Activated CD8-positive, alpha-beta memory T cell treated with anti-CD3 and anti-CD28 coated beads for 36 hours (primary cell): ENCODE measurements at regions not wholly inside any gene's neighbourhood (a gene's known extent, or its start where the extent isn't known, plus 50 kb on each side); places are given as distances from the start of the nearest gene placed in this dataset.
"Not testable (repeated sequence)": the region's sequence is repeated elsewhere in the genome, so short reads cannot be mapped to it uniquely, and the experiment has no call there.

Source experiments
- CTCF ChIA-PET: fragments of 350-600 bp; sonication (Branson Sonifier 250); formaldehyde crosslinking; loops from one replicate; lab custom pipeline; 2021; ENCODE audit warnings: antibody characterized with exemption; lab: Charles Lee
- POLR2A ChIA-PET: fragments of 350-600 bp; sonication (Branson Sonifier 250); formaldehyde crosslinking; loops from one replicate; lab custom pipeline; 2021; ENCODE audit warnings: antibody characterized with exemption; lab: Charles Lee

DNA sequence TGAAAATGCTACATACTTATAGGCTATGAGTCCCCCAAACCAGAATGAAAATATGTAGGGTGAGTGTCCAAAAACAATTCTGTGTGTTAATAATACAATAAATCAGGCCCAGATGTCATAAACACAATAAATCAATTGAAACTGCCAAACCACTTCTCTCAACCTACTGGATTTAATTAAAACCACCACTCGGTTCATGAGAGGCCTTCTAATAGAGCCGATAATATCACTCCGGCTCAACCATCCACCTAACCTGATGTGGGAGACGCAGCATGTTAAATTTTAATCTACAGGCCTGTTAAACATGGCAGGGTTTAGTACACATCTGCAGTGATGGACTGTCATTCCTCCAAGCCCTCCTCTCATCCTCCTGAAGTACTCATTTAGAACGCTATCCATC, 734.5 kb upstream of the ZNF608 start:
- CTCF ChIA-PET: interaction anchor here (0.6 kb wide), 1 partner anchor 900 kb away, joined by 3 read pairs; no protein-coding TSS in a partner anchor

DNA sequence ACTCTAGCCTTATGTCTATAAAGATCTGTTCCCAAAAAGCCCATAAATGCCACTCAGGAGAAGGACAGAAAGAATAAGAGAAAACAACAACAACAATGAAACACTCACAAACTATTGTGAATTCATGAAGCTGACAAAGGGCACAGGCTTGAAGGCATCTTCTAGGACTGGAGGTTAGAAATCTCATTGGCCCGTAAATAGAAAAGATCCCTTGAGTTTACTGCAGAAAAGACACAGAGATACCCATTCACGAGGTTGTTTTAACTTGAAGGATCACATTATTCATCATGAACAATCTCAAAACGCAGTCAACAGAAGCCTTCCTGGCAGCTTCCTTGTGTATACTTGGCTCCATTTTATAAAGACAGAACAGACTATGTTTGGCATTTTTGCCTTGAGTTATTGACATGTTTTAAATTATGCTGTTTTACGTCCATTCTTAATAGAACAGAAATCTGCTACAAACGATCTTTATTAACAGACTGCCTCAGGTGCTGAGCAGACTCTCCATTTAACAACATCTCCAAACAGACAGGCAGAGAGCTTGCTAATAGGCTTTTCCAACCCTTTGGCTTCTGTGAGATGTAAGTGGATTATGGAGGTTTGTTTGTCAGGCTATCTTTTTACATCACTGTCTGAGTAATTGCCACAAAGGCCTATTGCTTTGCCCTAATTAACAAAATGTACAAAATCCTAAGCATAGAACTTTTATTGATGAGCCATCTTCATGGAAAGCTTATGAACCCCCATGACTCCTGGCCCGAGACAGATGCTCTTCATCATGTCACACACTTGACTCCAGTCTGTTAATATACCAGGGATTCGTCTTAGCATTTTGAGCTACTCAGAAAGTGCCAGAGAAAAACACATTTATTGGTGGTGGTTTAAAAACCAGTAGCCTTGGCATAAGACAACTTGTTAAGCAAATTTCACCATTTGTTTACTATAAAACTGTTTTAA, 735.3 kb upstream of the ZNF608 start:
- ChIA-PET CTCF (interaction anchor here (0.6 kb wide), 1 partner anchor 901 kb away, joined by 3 read pairs; no protein-coding TSS in a partner anchor), POLR2A (no interaction called here)

More for the DNA sequence above, 734.5 kb upstream of the ZNF608 start:
- POLR2A ChIA-PET: no interaction called here

DNA sequence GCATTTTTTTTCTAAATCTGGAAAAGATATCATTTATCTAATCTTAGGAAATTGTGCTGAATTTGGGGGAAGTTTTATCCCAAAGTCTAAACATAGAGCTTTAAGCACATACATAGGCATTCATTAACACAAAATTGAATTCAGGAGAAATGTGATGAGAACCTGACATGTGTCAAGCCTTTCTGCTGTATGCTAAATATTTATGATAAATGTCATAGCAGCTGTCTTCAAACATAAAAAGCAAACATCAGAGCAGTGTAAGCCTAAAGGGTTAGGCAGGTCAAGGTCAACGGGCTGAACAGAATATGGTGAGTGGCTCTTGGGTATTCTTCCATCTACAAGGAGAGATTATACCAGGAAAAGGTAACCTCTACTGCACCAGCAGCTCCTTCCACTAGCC, 737.2 kb upstream of the ZNF608 start:
- ChIA-PET POLR2A (no interaction called here), CTCF (no interaction called here)

DNA sequence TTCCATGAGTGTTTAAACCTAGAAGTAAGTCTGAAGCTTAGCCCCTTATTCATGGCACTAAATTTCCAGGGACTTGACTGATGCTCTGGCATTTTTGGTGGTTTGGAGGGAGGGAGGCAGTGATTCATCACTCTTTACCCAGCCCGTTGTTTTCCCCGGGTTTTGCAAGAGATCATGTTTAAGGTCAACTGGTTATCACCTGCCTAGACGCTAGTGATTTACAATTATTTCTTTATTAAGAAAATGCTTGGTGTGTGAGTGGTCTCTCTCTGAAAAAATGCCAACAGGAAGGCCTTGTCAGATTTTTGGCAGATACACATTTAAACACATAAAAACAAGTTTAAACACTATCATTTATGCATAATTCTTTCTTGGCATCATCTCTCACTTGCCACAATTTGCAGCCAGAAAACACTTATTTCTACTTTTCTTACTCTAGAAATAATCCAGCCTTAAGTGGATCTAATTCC, 737.9 kb upstream of the ZNF608 start:
- ChIA-PET POLR2A (no interaction called here), CTCF (no interaction called here)

DNA sequence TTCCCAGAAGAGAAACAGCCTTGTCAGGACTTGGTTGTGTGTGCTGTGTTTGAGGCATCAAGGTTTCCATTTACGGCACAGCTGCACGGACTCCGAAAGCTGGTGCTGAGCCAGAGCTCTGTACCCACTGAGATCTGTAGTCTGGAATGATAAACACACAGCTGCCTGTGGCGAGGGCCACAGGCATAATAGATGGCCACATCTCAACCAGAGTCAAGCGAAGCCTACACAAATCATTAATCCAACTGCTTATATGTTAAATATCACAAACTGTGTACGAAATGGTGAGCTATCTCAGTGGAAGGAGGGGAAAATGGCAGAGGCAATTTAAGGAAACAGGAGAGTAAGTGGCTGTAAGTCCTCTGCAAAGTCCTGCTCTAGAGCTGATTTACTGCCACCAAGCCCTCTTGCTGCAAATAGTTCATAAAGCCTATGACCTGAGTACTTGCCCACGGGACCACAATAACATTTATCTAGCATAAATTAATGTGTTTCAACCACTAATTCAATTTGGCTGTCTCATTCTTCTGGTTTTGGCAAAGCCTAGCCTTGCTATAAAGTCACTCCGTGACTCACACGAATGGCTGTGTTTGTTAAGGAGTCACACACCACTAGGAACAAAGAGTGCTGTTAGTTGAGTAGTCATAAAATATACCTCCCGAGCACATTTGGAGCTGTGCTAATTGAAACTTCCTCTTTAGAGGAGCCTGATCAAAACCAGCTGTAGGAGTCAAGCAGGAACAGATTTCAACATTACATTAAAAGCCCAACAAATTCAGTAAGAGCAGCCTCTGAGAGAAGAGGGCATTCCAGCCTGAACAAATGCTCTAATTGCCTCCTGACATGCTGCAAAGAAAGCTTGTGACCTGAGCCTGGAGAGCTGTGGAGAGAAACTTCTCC, 738.6 kb upstream of the ZNF608 start:
- CTCF ChIA-PET: no interaction called here
- POLR2A ChIA-PET: no interaction called here

DNA sequence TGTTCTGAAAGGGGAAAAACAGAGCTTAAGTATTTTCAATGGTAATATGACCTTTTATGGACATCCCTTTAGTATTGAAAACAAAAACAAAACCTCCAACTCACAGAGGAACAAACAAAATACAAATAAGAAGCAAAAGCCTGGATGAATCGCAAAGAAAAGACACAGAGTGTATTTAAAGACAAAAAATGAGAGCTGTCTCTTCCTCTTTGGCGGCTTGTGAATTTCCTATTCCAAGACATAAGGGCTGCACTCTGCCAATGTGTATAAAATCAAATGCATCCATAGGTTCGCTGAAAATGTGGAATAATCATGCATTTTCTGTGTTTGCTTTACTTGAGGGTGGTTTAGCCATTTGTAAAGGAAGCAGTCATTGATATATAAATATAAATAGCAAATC, 739.3 kb upstream of the ZNF608 start:
- ChIA-PET POLR2A (no interaction called here), CTCF (no interaction called here)

DNA sequence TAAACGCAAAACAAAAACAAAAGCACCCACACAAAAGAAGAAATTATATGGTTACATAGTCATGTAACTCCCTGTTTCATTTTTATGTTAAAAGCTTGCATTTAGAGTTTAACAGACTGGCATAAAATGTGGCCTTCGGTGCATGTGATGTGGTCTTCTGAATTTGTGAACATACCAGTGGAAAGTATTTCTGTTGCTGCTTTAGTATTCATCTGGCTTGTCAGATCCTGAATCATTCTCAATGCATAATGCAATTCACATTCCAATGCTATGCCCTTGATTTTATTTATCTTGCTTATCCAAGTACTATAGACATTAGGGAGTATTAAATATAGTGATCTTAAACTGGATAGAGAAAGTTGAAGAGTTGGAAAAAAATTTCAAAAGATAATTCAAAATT, 740.2 kb upstream of the ZNF608 start:
- CTCF ChIA-PET: no interaction called here
- POLR2A ChIA-PET: no interaction called here

DNA sequence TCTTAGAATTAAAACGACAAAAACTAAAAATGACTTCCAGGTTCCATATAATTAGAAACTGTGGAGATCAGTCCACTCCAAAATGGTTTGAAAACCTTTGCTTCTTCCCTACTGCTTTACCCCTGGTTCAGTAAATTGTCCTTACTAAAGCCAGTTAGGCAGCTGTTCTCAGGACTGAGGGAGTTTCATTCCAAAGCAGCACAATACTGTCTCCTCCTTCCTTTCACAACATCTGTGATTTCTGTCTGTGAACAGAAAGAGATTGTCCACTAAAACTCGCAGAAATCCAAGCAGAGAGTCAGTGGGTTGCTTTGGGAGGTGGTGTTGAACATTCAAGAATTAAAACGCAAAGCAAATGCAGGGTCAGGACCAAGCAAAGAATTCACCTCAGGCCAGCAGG, 740.8 kb upstream of the ZNF608 start:
- CTCF ChIA-PET: no interaction called here
- POLR2A ChIA-PET: no interaction called here

DNA sequence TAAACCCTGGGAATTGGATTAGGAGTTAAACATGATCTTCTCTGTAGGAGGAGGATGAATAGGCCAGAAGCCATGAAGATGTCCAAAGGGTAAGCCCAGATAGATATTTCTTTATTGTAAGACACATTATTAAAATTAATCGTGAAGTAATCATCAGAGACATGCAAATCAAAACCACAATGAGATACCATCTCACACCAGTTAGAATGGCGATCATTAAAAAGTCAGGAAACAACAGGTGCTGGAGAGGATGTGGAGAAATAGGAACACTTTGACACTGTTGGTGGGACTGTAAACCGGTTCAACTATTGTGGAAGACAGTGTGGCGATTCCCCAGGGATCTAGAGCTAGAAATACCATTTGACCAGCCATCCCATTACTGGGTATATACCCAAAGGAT, 741.2 kb upstream of the ZNF608 start:
- POLR2A ChIA-PET: not testable (repeated sequence)
- CTCF ChIA-PET: interaction anchor here (0.7 kb wide), 1 partner anchor 772 kb away, joined by 3 read pairs; no protein-coding TSS in a partner anchor

DNA sequence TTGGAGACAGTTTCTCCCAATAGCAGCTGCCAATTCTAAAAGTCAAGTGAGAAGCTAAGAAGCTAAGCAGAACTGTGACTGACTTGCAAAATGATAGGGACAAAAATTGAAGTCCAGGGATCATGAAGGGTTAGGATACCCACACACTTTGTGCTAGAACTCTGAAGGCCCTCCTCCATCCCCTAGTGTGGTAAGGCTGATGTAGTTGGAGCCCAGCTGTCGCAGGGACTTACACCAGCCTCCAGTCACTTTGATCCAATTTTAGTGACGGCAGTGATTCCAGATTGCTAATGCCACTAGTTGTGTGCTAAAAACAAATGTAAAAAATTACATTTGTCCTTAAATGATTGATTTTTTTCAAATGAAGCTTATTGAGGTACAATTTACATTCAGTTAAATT, 742.7 kb upstream of the ZNF608 start:
- ChIA-PET POLR2A (no interaction called here), CTCF (no interaction called here)

DNA sequence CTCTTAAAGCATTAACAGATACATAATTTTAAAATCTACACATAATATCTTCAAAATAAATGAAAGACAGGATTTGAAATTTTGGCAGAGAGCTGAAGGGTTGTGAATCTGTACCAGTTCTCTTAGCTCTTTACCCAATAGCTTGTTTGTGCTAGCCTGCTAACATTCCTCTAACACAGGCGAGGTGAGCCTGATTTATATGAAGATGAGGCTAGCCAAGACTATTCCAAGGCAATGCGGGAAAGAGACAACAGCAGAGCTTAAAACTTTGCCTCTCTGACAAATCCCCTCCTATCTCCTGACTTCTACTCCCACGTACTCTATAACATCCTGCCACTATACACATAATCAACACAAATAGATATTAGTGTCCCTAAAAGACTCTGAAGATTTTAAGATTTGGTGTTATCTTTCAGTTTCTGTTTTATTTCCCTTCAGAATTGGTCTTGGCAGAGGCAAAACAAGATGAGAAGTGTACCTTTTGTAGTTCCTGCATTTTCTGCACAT, 745.6 kb upstream of the ZNF608 start:
- ChIA-PET CTCF (no interaction called here), POLR2A (no interaction called here)

DNA sequence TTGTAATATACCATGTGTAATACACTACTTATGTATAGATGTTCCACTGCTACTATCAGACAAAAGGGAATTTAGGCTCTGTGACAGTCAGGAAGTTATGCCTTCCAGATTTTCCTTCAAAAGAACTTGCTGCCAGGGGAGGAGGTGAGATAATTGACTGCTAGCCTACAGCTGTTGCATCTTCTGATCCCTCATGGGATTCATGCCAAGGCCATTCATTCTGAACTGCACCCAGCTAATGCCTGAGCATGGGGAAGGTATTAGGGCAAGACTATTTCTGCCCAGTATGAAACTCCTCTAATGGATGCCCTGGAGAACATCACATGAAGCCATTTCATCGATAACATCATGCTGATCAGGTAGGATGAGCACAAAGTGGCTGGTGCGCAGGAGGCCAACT, 746.5 kb upstream of the ZNF608 start:
- CTCF ChIA-PET: no interaction called here
- POLR2A ChIA-PET: no interaction called here

DNA sequence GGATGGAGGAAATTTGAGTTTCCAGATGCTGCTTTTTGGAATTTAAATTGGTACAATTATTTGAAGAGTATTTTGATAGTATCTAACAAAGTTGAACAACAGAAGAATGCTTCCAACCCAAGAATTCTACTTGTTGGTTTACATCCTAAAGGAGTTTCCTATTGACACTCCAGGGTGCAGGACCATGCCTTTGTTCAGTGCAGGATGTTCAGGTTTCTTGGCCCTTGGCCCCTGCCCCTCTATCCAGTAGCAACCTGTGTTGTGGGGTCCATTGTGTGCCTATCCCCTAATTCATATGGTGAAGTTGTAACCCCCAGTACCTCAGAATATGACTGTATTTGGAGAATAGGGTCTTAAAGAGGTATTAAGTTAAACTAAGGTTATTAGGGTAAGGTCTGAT, 750.0 kb upstream of the ZNF608 start:
- CTCF ChIA-PET: no interaction called here
- POLR2A ChIA-PET: no interaction called here

DNA sequence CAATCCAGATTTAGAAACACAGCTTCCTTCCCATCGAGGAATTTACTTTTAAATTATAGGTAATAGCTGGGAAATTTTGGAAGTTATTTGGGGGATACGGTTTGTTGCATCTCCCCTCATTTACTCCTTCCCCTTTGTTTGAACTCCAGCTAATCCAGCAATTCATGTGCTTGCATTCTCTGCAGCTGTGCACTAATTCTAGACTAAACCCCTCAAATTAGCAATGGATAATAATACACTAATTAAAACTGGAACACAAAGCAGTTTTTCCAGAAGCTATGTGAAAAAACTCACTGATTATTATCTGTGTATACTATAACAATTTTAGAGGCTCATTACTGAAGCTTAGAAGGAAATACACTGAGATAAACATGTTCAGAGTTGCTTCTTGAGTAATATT, 751.2 kb upstream of the ZNF608 start:
- POLR2A ChIA-PET: no interaction called here
- CTCF ChIA-PET: no interaction called here

DNA sequence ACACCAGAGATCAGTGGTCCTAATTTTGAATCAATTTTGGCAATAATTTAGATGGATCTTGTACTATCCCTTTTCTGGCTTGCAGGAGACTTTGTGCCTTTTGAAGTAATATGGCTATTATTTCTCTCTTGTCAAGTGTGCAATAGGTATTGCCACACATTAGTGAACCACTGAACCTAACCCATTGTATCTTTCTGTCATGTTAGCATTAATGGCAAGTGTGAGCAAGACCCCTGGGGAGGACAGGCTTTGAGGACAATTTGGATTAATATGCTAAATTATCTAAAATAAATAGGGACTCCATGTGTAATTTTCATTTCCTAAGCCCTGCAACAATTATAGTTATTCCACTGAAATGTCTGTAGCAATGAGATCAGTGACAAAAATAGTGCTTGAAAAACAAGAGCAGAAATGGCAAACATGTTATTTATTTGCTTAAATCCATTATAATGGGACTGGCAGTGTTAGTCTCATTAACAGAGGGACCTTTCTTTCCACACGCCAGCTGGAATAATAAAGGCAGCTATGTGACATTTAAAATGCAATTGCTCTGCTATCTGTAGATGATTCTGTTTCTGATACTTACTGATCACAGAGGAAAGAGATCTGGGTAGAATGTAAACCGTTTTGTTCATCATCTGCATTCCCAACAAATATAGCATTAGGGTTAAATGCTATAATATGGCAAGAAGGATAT, 753.3 kb upstream of the ZNF608 start:
- ChIA-PET POLR2A (no interaction called here), CTCF (no interaction called here)

DNA sequence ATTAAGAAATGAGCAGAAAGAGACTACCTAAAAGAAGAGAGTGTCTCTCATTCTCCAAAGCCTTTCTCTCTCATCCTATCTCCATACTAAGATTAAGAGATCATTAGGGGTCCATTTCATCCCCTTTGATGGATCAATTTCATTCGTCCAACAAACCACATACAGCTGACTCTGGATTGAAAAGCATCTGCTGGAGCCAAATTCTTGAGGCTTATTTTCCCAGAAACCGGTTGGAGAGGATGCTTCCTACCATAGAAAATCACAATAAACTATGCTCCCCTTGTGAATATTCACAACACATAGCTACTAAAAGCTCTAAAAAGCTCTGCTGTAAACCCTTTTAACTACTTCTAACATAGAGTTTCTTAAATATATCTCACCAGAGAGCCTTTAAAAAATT, 755.0 kb upstream of the ZNF608 start:
- POLR2A ChIA-PET: no interaction called here
- CTCF ChIA-PET: no interaction called here

DNA sequence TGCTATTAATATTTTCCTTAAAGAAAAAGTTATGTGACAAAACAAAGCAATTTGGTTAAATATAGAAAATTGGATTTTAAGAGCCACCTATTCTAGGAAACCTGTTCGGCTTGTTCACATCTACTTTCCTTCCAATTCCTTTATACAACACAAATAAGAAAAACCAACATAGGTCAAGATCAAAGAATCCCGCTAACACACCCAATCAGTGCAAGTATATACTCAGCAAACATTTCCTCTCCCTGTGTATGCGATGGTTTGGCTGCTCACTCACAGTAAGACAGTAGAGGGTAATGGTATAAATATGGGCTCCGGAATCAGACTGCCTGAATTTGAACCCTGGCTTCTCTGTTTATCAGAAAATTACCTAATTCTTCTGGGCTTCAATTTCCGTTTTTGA, 757.5 kb upstream of the ZNF608 start:
- ChIA-PET CTCF (no interaction called here), POLR2A (no interaction called here)

DNA sequence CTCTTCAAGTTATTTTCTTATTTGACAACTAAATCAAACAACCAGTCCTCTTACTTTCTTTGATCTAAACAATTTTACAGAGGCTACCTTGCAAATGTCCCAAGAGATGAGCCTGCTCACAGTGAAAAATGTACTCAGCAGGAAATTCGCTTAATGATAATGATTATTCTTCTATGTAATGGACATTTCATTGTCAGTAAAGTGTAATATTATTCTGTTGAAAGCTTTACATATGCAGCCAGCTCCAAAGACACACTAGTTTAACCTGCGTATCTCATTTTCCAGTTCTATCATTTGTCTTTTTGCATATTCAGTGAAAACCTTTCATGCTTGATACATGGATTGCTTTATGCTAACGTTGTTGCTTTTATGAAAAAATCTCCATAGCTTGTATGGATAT, 758.7 kb upstream of the ZNF608 start:
- POLR2A ChIA-PET: no interaction called here
- CTCF ChIA-PET: no interaction called here

DNA sequence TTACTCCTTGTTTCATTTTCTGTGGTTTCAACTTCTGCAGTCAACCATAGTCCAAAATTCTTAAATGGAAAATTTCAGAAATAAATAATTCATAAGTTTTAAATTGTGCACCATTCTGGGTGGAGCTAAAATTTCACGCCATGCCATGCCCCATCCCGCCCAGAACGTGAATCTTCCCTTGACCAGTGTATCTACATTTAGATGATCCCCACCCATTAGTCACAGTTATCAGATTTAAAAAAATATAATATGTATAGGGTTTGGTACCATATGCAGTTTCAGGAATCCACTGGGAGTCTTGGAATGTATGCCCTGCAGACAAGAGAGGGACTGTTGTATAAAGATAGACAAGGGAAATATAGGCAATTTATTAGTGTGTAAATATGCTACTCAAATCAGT, 759.7 kb upstream of the ZNF608 start:
- POLR2A ChIA-PET: no interaction called here
- CTCF ChIA-PET: no interaction called here

DNA sequence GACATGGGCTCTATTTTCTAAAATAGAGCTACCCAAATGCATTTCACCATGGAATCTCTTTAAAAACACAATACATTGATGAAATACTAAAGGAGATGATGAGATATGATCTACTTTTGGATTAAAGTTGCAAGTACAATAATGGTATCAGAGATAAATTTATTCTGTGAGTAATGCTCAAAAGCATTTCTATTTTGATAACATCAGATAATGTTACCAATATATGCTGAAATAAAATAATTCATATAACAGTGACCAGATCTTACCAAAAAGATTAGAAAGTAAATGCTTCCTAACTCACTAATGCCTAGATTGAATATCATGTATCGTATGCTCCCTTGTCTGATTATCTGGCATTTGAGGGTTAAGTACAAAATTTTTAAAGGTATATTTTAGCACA, 761.8 kb upstream of the ZNF608 start:
- ChIA-PET CTCF (no interaction called here), POLR2A (no interaction called here)
